ENCODE measurements at regions not wholly inside any gene's neighbourhood (a gene's known extent, or its start where the extent isn't known, plus 50 kb on each side); places are given as distances from the start of the nearest gene placed in this dataset.

DNA sequence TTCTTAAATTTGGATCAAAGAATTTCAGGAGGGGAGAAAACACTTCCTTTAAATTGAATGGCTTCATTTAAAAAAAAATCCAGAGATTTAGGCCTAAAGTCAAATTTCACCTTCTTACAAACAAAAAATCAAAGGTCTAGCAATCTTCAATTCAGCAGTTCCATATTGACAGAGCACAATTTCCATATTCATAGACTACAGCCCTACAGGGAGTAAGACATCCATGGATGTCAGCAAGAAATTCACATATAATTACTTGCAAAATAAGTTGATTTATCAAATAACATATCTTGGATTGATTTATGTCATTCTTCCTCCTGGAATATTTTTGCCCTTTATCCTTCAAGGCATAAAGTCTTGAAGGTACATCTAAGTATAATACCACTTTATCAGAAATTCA, 103.4 kb downstream of the CNTN3 start:
- ChIA-PET CTCF (interaction anchor here (1.6 kb wide), 1 partner anchor 8 kb away, joined by 4 read pairs; no protein-coding TSS in a partner anchor), POLR2A (no interaction called here)
- H3F3A ChIP-seq (replicated peaks; ENCODE audit: insufficient read depth): no peaks in the 10 kb centered on the region
- H3K27me3 ChIP-seq (ENCODE audit: insufficient read depth): no peaks in the 10 kb centered on the region
- DNase-seq: no peak
- H3K4me1 ChIP-seq (ENCODE audit: control insufficient read depth in 1 of 2, insufficient read depth in 2 of 2, low read depth in 1 of 2, low read length in 1 of 2): no peaks in the 10 kb centered on the region
- H3K4me3 ChIP-seq (ENCODE audit: low read depth in 2 of 2, low read length in 1 of 2): no peak overlapping the region
- no peaks in the 10 kb centered on the region for H3K36me3 ChIP-seq (replicated peaks in 1 of 2; ENCODE audit: control insufficient read depth in 1 of 2, insufficient read depth in 2 of 2, low read length in 1 of 2)
- H3K9me3 ChIP-seq: no peaks in the 10 kb centered on the region
- no peaks in the 10 kb centered on the region; the same call in 1 of the 2 replicates for H3K79me2 ChIP-seq (ENCODE audit: insufficient read depth)
- no peak overlapping the region for H3K4me2 ChIP-seq
- TF ChIP-seq, protein P1, sequence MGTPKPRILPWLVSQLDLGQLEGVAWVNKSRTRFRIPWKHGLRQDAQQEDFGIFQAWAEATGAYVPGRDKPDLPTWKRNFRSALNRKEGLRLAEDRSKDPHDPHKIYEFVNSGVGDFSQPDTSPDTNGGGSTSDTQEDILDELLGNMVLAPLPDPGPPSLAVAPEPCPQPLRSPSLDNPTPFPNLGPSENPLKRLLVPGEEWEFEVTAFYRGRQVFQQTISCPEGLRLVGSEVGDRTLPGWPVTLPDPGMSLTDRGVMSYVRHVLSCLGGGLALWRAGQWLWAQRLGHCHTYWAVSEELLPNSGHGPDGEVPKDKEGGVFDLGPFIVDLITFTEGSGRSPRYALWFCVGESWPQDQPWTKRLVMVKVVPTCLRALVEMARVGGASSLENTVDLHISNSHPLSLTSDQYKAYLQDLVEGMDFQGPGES (IDR thresholded peaks at IDR 0.05; ENCODE audit: low read depth, low read length): no peak
- no peak for TF ChIP-seq TEAD4 (IDR thresholded peaks at IDR 0.05; ENCODE audit: borderline replicate concordance, insufficient read depth)
- no peak for TF ChIP-seq RCOR1 (IDR thresholded peaks at IDR 0.05; ENCODE audit: low read length)
- no peak for TF ChIP-seq RFX5 (IDR thresholded peaks at IDR 0.05; ENCODE audit: low read length)
- TF ChIP-seq, protein P2, sequence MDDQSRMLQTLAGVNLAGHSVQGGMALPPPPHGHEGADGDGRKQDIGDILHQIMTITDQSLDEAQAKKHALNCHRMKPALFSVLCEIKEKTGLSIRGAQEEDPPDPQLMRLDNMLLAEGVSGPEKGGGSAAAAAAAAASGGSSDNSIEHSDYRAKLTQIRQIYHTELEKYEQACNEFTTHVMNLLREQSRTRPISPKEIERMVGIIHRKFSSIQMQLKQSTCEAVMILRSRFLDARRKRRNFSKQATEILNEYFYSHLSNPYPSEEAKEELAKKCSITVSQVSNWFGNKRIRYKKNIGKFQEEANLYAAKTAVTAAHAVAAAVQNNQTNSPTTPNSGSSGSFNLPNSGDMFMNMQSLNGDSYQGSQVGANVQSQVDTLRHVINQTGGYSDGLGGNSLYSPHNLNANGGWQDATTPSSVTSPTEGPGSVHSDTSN (IDR thresholded peaks at IDR 0.05): no peak
- TF ChIP-seq RAD21 (IDR thresholded peaks at IDR 0.05; ENCODE audit: low read length): no peak
- TF ChIP-seq, protein P3, sequence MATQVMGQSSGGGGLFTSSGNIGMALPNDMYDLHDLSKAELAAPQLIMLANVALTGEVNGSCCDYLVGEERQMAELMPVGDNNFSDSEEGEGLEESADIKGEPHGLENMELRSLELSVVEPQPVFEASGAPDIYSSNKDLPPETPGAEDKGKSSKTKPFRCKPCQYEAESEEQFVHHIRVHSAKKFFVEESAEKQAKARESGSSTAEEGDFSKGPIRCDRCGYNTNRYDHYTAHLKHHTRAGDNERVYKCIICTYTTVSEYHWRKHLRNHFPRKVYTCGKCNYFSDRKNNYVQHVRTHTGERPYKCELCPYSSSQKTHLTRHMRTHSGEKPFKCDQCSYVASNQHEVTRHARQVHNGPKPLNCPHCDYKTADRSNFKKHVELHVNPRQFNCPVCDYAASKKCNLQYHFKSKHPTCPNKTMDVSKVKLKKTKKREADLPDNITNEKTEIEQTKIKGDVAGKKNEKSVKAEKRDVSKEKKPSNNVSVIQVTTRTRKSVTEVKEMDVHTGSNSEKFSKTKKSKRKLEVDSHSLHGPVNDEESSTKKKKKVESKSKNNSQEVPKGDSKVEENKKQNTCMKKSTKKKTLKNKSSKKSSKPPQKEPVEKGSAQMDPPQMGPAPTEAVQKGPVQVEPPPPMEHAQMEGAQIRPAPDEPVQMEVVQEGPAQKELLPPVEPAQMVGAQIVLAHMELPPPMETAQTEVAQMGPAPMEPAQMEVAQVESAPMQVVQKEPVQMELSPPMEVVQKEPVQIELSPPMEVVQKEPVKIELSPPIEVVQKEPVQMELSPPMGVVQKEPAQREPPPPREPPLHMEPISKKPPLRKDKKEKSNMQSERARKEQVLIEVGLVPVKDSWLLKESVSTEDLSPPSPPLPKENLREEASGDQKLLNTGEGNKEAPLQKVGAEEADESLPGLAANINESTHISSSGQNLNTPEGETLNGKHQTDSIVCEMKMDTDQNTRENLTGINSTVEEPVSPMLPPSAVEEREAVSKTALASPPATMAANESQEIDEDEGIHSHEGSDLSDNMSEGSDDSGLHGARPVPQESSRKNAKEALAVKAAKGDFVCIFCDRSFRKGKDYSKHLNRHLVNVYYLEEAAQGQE (IDR thresholded peaks at IDR 0.05; ENCODE audit: low read depth, low read length): no peak
- no peak for TF ChIP-seq GATA2 (CRISPR knock-in tag; IDR thresholded peaks at IDR 0.05)
- TF ChIP-seq ELF1 (IDR thresholded peaks at IDR 0.05): no peak
- TF ChIP-seq TAF1 (IDR thresholded peaks at IDR 0.05; ENCODE audit: borderline replicate concordance, low read depth, low read length): no peak
- TF ChIP-seq, protein P4, sequence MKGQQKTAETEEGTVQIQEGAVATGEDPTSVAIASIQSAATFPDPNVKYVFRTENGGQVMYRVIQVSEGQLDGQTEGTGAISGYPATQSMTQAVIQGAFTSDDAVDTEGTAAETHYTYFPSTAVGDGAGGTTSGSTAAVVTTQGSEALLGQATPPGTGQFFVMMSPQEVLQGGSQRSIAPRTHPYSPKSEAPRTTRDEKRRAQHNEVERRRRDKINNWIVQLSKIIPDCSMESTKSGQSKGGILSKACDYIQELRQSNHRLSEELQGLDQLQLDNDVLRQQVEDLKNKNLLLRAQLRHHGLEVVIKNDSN (IDR thresholded peaks at IDR 0.05; ENCODE audit: borderline replicate concordance, low read depth): no peak
- TF ChIP-seq MEF2A (IDR thresholded peaks at IDR 0.05; ENCODE audit: borderline replicate concordance, low read depth): no peak
- no peak for TF ChIP-seq POLR2AphosphoS5 (IDR thresholded peaks at IDR 0.05; ENCODE audit: low read depth, low read length)
- TF ChIP-seq NRF1 (IDR thresholded peaks at IDR 0.05; ENCODE audit: low read depth, low read length): no peak
- no peak overlapping the region for H3K9ac ChIP-seq
- no peak overlapping the region for H2AFZ ChIP-seq (ENCODE audit: low read depth)
- no peak overlapping the region for H3K27ac ChIP-seq (ENCODE audit: low read depth in 2 of 2, low read length in 1 of 2)
- no peaks in the 10 kb centered on the region for H3K9me2 ChIP-seq
- H4K20me1 ChIP-seq (ENCODE audit: insufficient read depth): no peaks in the 10 kb centered on the region
